ENCODE measurements at regions not wholly inside any gene's neighbourhood (a gene's known extent, or its start where the extent isn't known, plus 50 kb on each side); places are given as distances from the start of the nearest gene placed in this dataset.

DNA sequence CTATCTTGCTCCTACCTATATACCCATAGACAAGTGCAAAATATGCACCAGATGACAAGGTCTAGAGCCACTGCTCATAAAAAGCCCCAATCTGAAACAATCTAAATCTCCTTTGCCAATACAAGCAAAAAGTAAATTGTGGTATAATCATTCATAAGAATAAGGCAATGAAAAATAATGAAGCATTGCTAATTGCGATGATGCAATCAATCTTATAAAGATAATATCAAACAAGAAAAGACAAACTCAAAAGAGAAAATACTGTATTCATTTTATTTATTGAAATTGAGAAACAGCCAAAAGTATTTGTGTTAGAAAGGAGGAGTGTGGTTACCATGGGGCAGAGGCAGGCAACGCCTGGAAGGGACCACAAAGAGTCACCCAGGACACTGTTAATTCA lies 175.9 kb upstream of the GYPC start:
- H3K9ac ChIP-seq (ENCODE audit: control insufficient read depth, insufficient read depth, low read length) = no peak overlapping the region
- H3K4me1 ChIP-seq (ENCODE audit: control insufficient read depth, insufficient read depth, low read length) = no peaks in the 10 kb centered on the region
- H3K4me3 ChIP-seq = no peak overlapping the region
- no peaks in the 10 kb centered on the region for H4K20me1 ChIP-seq (ENCODE audit: control insufficient read depth, insufficient read depth)
- in situ Hi-C loops (cut with MboI) = no loop called here
- SMC1A ChIA-PET (ENCODE audit: uncharacterized antibody, unreplicated experiment) = no interaction called here
- POLR2A ChIA-PET = no interaction called here
- DNase-seq (ENCODE audit: low read depth, low spot score) (no peak), ATAC-seq (no peak), FAIRE-seq (no peak)
- RAD21 ChIA-PET (ENCODE audit: unreplicated experiment) = no interaction called here
- no peak overlapping the region for H2AFZ ChIP-seq (ENCODE audit: control insufficient read depth, low read depth, low read length)
- H3K27ac ChIP-seq (ENCODE audit: control insufficient read depth, insufficient read depth) = no peak overlapping the region
- 16% methylated on average over 2 of the region's 2 CpGs for WGBS (ENCODE audit: insufficient coverage, insufficient replicate concordance, low lambda C conversion rate, missing lambda C conversion rate)
- no peaks in the 10 kb centered on the region for H3K27me3 ChIP-seq (replicated peaks in 1 of 2; ENCODE audit: control insufficient read depth in 2 of 2, insufficient read depth in 2 of 2, low read length in 1 of 2)
- no peaks in the 10 kb centered on the region; the same call in 2 of the 3 replicates for H3K9me3 ChIP-seq (replicated peaks; ENCODE audit: control insufficient read depth, insufficient read depth, low read length)
- H3K79me2 ChIP-seq (ENCODE audit: control insufficient read depth, insufficient read depth, low read length) = no peaks in the 10 kb centered on the region
- CTCF ChIA-PET = no interaction called here
- no peak overlapping the region for H3K4me2 ChIP-seq (ENCODE audit: control insufficient read depth, insufficient read depth)
- intact Hi-C loops (cut with micrococcal nuclease; ENCODE audit: unreplicated experiment) = no loop called here
- BruUV-seq (replicated peaks) = no TSS peak
- no peaks in the 10 kb centered on the region for H3K36me3 ChIP-seq (ENCODE audit: control insufficient read depth in 2 of 2, insufficient read depth in 2 of 2, low read length in 1 of 2)
- TF ChIP-seq ZNF384 (IDR thresholded peaks at IDR 0.05; ENCODE audit: borderline replicate concordance, low read depth, low read length) (no peak), YBX1 (IDR thresholded peaks at IDR 0.05) (no peak), CBX5 (IDR thresholded peaks at IDR 0.05; ENCODE audit: low read depth) (no peak), ETV6 (conservative IDR thresholded peaks at IDR 0.05 in 1 of 2, IDR thresholded peaks at IDR 0.05 in 1 of 2; ENCODE audit: borderline replicate concordance in 1 of 2, low read depth in 1 of 2) (no peak), FOXK2 (IDR thresholded peaks at IDR 0.05) (no peak), CHD1 (IDR thresholded peaks at IDR 0.05; ENCODE audit: low read depth, low read length) (no peak), TBL1XR1 (IDR thresholded peaks at IDR 0.05; ENCODE audit: low read depth, low read length) (no peak), HCFC1 (IDR thresholded peaks at IDR 0.05; ENCODE audit: low read length) (no peak), HDGF (IDR thresholded peaks at IDR 0.05) (no peak)
- TF ChIP-seq, protein P1, sequence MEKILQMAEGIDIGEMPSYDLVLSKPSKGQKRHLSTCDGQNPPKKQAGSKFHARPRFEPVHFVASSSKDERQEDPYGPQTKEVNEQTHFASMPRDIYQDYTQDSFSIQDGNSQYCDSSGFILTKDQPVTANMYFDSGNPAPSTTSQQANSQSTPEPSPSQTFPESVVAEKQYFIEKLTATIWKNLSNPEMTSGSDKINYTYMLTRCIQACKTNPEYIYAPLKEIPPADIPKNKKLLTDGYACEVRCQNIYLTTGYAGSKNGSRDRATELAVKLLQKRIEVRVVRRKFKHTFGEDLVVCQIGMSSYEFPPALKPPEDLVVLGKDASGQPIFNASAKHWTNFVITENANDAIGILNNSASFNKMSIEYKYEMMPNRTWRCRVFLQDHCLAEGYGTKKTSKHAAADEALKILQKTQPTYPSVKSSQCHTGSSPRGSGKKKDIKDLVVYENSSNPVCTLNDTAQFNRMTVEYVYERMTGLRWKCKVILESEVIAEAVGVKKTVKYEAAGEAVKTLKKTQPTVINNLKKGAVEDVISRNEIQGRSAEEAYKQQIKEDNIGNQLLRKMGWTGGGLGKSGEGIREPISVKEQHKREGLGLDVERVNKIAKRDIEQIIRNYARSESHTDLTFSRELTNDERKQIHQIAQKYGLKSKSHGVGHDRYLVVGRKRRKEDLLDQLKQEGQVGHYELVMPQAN (conservative IDR thresholded peaks at IDR 0.05) = no peak
- TF ChIP-seq, protein P2, sequence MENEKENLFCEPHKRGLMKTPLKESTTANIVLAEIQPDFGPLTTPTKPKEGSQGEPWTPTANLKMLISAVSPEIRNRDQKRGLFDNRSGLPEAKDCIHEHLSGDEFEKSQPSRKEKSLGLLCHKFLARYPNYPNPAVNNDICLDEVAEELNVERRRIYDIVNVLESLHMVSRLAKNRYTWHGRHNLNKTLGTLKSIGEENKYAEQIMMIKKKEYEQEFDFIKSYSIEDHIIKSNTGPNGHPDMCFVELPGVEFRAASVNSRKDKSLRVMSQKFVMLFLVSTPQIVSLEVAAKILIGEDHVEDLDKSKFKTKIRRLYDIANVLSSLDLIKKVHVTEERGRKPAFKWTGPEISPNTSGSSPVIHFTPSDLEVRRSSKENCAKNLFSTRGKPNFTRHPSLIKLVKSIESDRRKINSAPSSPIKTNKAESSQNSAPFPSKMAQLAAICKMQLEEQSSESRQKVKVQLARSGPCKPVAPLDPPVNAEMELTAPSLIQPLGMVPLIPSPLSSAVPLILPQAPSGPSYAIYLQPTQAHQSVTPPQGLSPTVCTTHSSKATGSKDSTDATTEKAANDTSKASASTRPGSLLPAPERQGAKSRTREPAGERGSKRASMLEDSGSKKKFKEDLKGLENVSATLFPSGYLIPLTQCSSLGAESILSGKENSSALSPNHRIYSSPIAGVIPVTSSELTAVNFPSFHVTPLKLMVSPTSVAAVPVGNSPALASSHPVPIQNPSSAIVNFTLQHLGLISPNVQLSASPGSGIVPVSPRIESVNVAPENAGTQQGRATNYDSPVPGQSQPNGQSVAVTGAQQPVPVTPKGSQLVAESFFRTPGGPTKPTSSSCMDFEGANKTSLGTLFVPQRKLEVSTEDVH (IDR thresholded peaks at IDR 0.05; ENCODE audit: low read depth, partially characterized antibody) = no peak
- TF ChIP-seq, protein P3, sequence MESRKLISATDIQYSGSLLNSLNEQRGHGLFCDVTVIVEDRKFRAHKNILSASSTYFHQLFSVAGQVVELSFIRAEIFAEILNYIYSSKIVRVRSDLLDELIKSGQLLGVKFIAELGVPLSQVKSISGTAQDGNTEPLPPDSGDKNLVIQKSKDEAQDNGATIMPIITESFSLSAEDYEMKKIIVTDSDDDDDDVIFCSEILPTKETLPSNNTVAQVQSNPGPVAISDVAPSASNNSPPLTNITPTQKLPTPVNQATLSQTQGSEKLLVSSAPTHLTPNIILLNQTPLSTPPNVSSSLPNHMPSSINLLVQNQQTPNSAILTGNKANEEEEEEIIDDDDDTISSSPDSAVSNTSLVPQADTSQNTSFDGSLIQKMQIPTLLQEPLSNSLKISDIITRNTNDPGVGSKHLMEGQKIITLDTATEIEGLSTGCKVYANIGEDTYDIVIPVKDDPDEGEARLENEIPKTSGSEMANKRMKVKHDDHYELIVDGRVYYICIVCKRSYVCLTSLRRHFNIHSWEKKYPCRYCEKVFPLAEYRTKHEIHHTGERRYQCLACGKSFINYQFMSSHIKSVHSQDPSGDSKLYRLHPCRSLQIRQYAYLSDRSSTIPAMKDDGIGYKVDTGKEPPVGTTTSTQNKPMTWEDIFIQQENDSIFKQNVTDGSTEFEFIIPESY (IDR thresholded peaks at IDR 0.05) = no peak

Data from GM12878 (cell line).